NCI-H2107 (cell line): ENCODE measurements at regions not wholly inside any gene's neighbourhood (a gene's known extent, or its start where the extent isn't known, plus 50 kb on each side); places are given as distances from the start of the nearest gene placed in this dataset.

ENCODE experiments used
- DNase-seq: peaks from one replicate; lab custom pipeline; 2025; lab: John Stamatoyannopoulos, UW

DNA sequence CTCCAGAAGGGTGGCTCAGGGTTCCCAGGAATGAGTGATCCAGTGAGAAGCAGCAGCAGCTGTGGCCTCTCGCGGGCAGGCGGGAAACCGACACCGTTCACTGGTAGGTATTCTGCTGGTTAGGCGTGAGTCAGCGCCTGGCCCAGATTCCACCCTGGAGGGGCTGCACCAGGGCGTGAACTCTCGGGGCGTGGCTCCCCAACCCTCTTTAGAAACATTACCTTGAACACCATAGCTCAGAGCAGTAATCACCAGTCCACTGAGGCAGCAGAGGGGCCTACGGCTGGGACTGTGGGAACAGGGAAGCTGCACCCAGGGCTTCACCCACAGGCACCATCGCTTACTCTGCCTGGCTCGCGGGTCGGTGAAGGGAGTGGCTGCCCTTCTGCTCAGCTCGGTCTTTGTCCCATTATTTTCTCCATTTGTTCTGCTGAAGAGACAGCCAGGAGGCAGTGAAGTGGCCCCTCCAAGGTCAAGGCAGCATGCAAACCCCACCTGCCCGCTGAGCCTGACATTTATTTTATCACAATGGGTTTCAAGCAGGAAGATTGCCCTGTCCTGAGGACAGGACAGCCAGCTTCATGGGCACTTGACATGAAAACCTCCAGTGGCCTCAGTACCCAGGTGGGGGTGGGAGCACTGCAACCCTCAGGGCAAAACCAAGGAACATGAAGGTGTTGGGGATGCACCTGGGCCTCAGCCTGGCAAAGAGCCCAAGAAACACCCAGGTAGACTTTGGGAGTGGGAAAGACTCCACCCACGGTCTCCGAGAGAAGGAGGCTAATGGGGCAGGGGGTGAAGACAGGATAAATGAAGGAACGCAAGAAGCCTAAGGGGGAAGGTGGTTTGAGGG lies 51.0 kb upstream of the CD93 start:
- no peak for DNase-seq

- DNase-seq = no peak
Observed at GRCh38 chr20:23135449-23136420, 49.6 kb upstream of the CD93 start.
